NAMALWA (cell line): ENCODE measurements at regions not wholly inside any gene's neighbourhood (a gene's known extent, or its start where the extent isn't known, plus 50 kb on each side); places are given as distances from the start of the nearest gene placed in this dataset.
A peak's percentile ranks its signal among the peaks of the same experiment; 100 is the strongest.

ENCODE experiments used
- DNase-seq: peaks from one replicate; pipeline ENCODE4 v3.0.0-alpha.2; 2015; ENCODE audit warnings: low spot score

GRCh38 chr21:41610042-41610839, 102.3 kb upstream of the TMPRSS2 start:
- DNase-seq = peak; percentile 45

GRCh38 chr21:41606706-41607105, 98.7 kb upstream of the TMPRSS2 start:
- DNase-seq = no peak

- no peak for DNase-seq
Observed at GRCh38 chr21:41605934-41606285, 98.0 kb upstream of the TMPRSS2 start.

- no peak for DNase-seq
Observed at GRCh38 chr21:41605178-41605933, 97.4 kb upstream of the TMPRSS2 start.

DNA sequence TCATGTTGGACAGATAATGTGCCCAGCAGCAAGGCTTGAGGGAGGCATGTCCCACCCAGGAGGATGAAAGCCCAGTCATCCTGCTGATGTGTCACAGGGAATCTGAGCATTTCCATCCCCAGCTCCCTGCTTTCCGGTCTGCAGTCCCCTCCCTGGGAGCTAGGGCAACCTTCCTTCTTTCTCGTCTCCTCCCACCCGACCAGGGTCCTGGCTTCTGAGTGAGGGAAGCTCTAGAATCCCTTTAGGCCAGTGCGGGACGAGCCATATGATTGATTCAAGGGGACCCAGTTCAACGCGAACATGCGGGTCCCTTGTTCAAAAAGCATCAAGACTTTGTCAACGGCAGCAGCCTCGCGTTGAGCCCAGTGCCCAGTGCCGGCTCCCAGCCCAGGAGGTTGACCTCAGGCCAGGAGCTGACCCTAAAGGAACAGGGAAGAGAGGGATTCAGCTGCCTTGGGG, 96.7 kb upstream of the TMPRSS2 start:
- DNase-seq = no peak

GRCh38 chr21:41603476-41603875, 95.5 kb upstream of the TMPRSS2 start:
- no peak for DNase-seq

DNA sequence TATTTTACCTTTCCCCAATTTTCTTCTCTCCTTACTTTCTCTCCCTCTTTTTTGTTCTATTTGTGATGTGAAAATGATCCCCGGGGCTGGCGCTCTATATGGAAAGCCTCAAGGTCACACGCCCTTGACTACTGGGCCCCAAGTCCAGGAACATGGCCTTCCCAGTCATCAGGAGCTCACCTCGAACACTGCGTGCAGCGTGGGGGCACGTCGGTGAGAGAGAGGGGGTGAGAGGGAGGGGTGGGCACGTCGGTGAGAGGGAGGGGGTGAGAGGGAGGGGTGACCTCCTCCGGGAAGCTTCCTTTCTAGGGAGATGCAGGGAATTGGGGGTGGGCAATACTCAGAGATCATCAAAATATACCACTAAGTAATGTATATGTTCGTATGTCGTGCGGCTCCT, 94.6 kb upstream of the TMPRSS2 start:
- no peak for DNase-seq

DNA sequence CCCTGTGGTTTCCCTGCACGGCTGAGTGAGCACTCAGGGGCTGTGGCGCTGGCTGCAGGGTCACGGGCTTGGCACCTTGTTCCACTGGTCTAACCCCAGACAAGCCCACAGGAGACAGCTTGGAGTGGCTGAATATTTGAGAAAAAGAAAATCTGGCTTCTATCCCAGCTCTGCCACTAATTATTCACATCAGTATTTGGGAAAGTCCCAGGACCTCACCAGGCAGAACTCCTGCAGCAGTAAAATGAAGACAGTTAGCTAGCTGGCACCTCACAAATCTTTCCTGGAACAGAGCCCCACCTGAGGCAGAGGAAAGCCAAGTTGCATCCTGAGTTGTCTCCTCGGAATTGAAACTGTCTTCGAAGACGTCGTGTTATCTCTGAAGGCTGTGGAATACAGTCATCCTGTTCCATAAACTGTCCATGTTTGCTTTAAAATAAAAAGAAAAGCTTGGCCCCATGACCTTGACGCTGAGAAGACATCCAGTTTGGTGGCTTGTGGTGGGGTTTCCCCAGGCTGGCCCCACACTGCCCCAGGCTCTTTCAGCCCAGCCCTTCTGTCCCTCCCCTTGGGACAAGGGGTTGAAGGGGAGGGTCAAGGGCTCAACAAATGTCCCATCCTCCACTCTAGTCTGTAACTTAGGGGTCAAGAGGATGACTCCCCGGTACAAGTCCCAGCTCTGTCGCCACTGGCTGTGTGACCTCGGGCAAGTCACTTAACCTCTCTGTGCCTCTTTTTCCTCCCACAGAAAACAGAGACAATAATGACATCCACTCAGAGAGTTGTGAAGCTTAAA, 93.8 kb upstream of the TMPRSS2 start:
- DNase-seq = no peak

DNA sequence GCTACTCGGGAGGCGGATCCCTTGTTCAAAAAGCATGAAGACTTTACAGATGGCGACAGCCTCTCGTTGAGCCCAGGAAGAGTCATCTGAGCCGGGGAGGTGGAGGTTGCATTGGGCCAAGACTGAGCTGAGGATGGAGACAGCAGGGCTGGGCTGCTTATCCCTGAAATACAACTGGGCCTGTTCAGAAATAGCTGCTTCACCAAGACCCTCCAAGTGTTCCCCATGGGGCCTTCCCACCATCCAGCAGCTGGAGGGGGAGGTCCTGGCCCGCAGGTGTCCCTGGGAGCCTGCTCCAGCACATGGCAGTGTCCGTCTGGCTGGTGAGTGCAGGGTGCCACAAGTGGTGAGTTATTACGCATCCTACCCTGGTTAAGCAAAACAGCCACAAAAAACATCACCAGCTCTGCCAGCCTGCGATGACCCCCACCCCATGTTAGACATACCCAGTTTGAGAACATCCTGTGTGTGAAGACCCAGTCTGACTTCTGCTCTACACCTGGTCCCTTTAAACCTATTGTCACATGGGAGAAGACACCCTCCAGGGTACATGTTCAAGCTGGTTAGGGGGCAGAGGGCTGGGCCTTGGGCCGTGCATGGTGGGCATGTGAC, 93.1 kb upstream of the TMPRSS2 start:
- peak; percentile 17 for DNase-seq

- DNase-seq = no peak
Observed at GRCh38 chr21:41600556-41600955, 92.6 kb upstream of the TMPRSS2 start.

- no peak for DNase-seq
Observed at GRCh38 chr21:41600116-41600515, 92.2 kb upstream of the TMPRSS2 start.

DNA sequence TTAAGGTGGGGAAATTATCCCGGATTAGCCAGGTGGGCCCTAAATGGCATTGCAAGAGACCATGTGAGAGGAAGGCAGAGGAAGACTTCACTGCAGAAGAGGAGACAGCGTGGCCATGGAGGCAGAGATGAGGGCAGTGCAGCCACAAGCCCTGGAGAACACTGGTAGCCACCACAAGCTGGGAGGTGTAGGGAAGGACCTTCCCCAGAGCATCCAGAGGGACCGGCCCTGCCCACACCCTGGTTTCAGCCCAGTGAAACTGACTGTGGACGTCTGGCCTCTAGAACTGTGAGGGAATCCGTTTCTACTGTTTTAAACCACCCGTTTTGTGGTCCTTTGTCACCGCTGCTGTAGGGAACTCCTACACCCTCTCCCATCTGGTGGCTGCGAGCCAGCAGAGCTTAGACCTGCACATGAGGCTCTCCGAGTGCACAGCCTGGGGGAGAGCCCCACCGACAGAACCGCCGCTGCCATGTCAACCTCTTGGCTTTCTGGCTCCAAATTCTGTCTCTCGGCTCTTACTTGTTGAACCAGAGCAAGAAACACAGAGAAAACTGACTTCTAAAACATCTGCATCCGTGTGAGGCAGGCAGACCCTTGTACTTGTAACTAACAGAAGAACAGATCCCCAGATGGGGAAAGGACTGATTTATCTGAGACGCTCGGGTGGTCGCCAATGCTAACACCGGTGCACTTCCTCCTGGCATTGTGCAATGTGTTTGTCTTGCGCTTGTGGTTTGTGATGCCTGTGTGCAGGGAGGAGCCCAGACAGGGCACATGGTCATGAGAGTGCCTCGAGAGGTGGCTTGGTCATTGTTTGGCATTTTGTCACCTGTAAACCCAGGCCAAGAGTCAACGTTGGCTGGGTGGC, 90.8 kb upstream of the TMPRSS2 start:
- DNase-seq = peak; percentile 10

DNA sequence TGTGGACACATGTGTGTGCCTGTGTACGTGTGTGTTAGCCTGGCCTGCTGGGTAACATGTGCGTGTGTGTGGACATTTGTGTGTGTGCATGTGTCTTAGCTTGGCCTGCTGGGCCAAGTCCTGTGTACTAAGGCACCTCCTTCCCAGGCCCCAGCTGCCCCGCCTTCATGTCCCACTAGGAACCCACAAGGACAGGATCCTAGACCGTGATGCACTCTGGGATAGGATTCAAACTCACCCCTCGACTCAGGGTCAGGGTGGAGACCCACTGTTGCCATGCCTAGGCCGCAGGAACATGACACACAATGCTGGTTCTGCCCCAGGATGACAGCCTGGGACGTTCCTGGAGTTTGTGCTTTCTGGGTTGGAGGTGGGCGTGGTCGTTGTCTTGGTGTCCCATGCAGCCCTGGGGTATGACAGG, 89.9 kb upstream of the TMPRSS2 start:
- DNase-seq = no peak

DNA sequence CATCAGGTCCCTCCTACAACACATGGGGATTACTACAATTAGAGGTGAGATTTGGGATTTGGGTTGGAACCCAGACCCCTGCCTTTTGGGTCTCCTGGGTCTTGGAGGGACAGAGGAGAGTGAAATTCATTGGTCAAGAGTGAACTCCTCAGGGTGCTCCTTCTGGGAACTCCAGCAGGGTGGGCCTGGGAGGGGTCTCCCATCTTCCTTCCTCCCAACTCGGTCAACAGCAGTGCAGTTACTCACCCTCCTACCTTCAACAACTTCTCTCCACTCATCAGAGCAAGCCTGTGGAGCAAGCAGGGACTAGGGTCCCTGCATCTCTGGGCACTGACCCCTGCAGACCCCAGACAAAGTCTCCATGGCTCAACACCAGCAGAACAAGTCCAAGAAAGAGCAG, 89.3 kb upstream of the TMPRSS2 start:
- DNase-seq = no peak

- DNase-seq = no peak
Observed at GRCh38 chr21:41596241-41596925, 88.4 kb upstream of the TMPRSS2 start.

DNA sequence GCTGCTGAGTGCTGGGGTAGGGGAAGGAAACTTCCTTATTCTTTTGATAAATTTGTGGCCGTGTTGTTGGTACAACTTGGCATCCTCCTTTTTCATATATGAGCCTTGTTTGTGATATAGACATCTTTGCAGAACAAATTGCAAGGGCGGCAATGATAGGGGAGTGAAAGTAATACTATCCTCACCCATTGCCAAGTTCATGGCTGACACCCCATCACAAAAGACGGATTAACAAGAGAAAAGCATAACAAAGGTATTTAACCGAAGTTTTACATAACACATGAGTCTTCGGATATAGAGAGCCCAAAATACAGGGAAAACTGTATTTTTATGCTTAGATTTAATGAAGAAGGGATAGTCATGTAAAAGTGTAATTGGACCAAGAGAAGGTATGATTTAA, 86.3 kb upstream of the TMPRSS2 start:
- no peak for DNase-seq

DNA sequence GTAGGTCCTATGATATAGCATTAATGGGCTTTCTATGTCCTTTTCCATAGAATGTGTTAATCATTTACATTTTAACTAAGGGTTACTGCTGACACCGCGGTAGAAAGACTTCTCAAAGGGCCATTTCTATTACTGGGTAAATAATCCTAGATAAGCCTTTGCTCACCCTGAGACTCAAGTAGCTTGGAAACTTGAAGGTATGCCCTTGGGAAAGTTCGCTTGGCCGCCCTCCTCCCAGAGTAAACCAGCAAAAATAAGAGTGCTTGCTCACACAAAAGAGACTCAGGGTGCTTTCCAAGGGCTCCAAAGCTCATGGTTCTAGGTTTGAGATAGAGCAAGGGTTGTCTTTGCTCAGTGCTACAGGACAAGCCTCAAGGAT, 85.8 kb upstream of the TMPRSS2 start:
- DNase-seq = no peak

DNA sequence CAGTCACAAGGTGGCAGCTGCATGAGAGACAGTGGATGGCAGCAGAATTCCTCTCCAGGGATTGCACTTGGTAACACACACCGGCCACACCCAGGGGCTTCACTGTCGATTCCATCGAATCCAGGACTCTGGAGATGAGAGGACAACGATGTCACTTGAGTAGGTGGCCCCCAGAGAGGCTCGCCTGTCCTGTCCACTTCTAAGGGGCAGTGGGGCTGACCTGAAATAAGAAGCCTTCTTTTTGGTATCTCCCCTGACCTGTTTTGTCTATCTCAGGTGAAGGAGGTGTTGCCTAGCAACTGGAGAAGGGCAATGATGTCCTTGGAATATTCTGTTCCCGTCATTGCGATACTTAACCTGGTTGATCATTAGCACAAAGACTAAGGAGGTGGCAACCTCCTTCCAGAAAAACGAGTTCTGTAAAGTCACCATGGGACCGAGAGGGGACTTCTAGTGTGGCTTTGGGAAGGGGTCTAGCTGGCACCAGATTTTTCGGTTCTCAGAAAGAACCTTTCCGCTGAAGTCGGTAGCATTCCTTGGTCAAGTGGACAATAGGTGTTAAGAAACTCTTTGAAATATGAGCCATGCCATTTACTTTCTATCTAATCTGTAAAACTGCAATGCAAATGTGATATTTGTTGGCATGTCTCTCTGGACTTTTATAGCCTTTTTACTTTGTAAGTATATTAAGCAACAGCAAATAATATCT, 85.2 kb upstream of the TMPRSS2 start:
- no peak for DNase-seq

DNA sequence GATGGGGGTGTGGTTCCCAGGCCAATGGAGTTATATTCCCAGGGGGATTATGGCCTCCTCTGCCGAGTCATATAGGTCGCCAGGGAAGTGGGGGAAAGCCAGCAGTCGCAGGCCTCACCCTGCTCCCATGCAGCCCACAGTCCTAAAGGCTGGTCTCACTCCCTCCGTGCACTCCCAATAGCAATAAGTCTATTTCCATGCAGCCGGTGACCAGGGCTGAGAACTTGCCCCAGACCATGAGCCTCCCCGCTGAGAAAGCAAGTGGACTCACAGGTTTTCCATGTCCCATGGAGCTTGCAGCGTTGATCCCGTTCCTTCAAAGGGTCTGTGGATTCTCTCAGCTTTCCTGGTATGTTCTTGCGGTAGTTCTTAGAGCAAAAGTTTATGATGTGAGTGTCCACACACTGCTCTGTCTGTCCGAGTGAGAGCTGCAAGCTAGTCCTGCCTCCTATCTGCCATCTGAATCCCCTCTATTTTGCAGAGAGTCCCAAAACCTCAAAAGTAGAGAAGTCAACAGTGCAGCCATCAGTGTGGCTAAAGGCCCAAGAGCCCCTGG, 81.7 kb upstream of the TMPRSS2 start:
- DNase-seq = no peak

DNA sequence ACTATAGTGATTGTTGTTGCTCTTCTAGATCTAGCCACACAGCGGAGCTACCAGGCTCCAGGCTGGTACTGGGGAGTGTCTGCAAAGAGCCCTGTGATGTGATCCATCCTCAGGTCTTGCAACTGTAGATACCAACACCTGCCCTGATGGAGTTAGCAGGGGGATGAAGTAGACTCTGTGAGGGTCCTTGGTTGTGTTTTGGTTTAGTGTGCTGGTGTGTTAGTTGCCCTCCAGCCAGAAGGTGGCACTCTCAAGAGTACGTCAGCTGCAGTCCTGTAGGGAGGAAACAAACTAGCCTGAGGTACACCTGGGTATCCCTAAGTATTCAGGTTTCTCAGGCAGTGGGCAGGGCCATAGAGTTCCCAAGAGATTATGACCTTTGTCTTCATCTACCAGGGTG, 81.2 kb upstream of the TMPRSS2 start:
- DNase-seq = no peak
